Fibroblast of upper back skin (primary cell): ENCODE measurements at regions not wholly inside any gene's neighbourhood (a gene's known extent, or its start where the extent isn't known, plus 50 kb on each side); places are given as distances from the start of the nearest gene placed in this dataset.

Experiments
- DNase-seq: peaks from one replicate; pipeline ENCODE4 v3.0.0-alpha.2; 2013

- DNase-seq, result no peak
These were observed 195.4 kb upstream of the PREP start for GRCh38 chr6:105598264-105598663.

GRCh38 chr6:105596284-105596755 is 193.4 kb upstream of the PREP start:
- peak; percentile 97 for DNase-seq

- no peak for DNase-seq
These were observed 192.9 kb upstream of the PREP start for GRCh38 chr6:105595829-105596228.

- peak; percentile 57 for DNase-seq
These were observed 191.9 kb upstream of the PREP start for GRCh38 chr6:105594821-105595220.

- DNase-seq, result peak; percentile 57
These were observed 191.2 kb upstream of the PREP start for GRCh38 chr6:105593805-105594671.

GRCh38 chr6:105593056-105593690 is 190.3 kb upstream of the PREP start:
- DNase-seq, result peak; percentile 55

GRCh38 chr6:105592329-105592728 is 189.4 kb upstream of the PREP start:
- peak; percentile 94 for DNase-seq

- no peak for DNase-seq
These were observed 188.2 kb upstream of the PREP start for GRCh38 chr6:105591053-105591452.

GRCh38 chr6:105588123-105588710 is 185.3 kb upstream of the PREP start:
- DNase-seq, result no peak

GRCh38 chr6:105587349-105588122 is 184.7 kb upstream of the PREP start:
- DNase-seq, result peak; percentile 83

GRCh38 chr6:105578179-105578707 is 175.4 kb upstream of the PREP start:
- DNase-seq, result no peak

- no peak for DNase-seq
These were observed 170.7 kb upstream of the PREP start for GRCh38 chr6:105573556-105573955.

GRCh38 chr6:105573138-105573537 is 170.3 kb upstream of the PREP start:
- peak; percentile 47 for DNase-seq

- no peak for DNase-seq
These were observed 167.5 kb upstream of the PREP start for GRCh38 chr6:105570416-105570815.

- no peak for DNase-seq
These were observed 166.8 kb upstream of the PREP start for GRCh38 chr6:105569706-105570105.

GRCh38 chr6:105568751-105569150 is 165.9 kb upstream of the PREP start:
- no peak for DNase-seq

GRCh38 chr6:105568142-105568541 is 165.3 kb upstream of the PREP start:
- no peak for DNase-seq

GRCh38 chr6:105567140-105567539 is 164.3 kb upstream of the PREP start:
- DNase-seq, result no peak

- no peak for DNase-seq
These were observed 163.6 kb upstream of the PREP start for GRCh38 chr6:105566503-105566902.

GRCh38 chr6:105564121-105564902 is 161.4 kb upstream of the PREP start:
- DNase-seq, result no peak

- no peak for DNase-seq
These were observed 159.1 kb upstream of the PREP start for GRCh38 chr6:105562027-105562426.

GRCh38 chr6:105561486-105561885 is 158.6 kb upstream of the PREP start:
- no peak for DNase-seq
